ENCODE measurements at regions not wholly inside any gene's neighbourhood (a gene's known extent, or its start where the extent isn't known, plus 50 kb on each side); places are given as distances from the start of the nearest gene placed in this dataset.

GRCh38 chr3:549636-550035 lies 353.1 kb downstream of the CHL1 start:
- TF ChIP-seq CTCF (conservative IDR thresholded peaks at IDR 0.05; ENCODE audit: low read length) (no peak), EZH2phosphoT487 (IDR thresholded peaks at IDR 0.05; ENCODE audit: borderline replicate concordance) (no peak)

All from Loucy (cell line).